B cell (primary cell): ENCODE measurements at regions not wholly inside any gene's neighbourhood (a gene's known extent, or its start where the extent isn't known, plus 50 kb on each side); places are given as distances from the start of the nearest gene placed in this dataset.

Experiments
- ATAC-seq: fragments of 200-7000 bp; cut with Tn5 transposase; one replicate; pipeline ENCODE4 v1.10.0; 2021; ENCODE audit warnings: low read depth, mild to moderate bottlenecking, moderate number of reproducible peaks, moderate library complexity
- CTCF ChIA-PET: fragments of 350-600 bp; sonication (Branson Sonifier 250); formaldehyde crosslinking; loops from one replicate; lab custom pipeline; 2021; ENCODE audit warnings: antibody characterized with exemption, inconsistent platforms; lab: Charles Lee
- POLR2A ChIA-PET: fragments of 350-600 bp; sonication (Branson Sonifier 250); formaldehyde crosslinking; loops from one replicate; lab custom pipeline; 2021; ENCODE audit warnings: antibody characterized with exemption; lab: Charles Lee
- DNase-seq: peaks from one replicate; pipeline ENCODE4 v3.0.0; 2013
- H2AFZ ChIP-seq: 2 replicates; pipeline ENCODE4 v1.6.1; 2012; ENCODE audit warnings: mild to moderate bottlenecking, low read depth, low read length; ENCODE audit not compliant: insufficient read depth, poor library complexity, severe bottlenecking
- H3K27ac ChIP-seq, 2 donors: 1 replicate in 1 of 2; 2 replicates in 1 of 2; pipeline ENCODE4 v1.5.1; 2012 to 2013; ENCODE audit warnings: low read length in 2 of 2, mild to moderate bottlenecking in 2 of 2, moderate library complexity in 1 of 2
- H3K27me3 ChIP-seq, 4 experiments: fragments of 200-600 bp in 1 of 4; sonication (generic) in 1 of 4; replicated peaks in 1 of 4; 1 replicate in 2 of 4; 2 replicates in 2 of 4; pipeline versions ENCODE4 v1.6.1 to v1.7.0; 2013 to 2016; ENCODE audit warnings: low read length in 3 of 4, mild to moderate bottlenecking in 2 of 4, mixed read lengths in 1 of 4, moderate library complexity in 1 of 4; ENCODE audit not compliant: insufficient read depth in 4 of 4, control insufficient read depth in 3 of 4; ENCODE audit errors: control extremely low read depth in 1 of 4
- H3K36me3 ChIP-seq, 2 experiments: replicated peaks in 1 of 2; 1 replicate in 1 of 2; 2 replicates in 1 of 2; pipeline versions ENCODE4 v1.6.1 to v1.7.1; 2013; ENCODE audit warnings: low read length in 1 of 2; ENCODE audit not compliant: insufficient read depth in 2 of 2, control insufficient read depth in 1 of 2; ENCODE audit errors: control extremely low read depth in 1 of 2, extremely low read depth in 1 of 2
- H3K4me1 ChIP-seq, 2 donors: fragments of 200-600 bp in 1 of 2; sonication (generic) in 1 of 2; 1 replicate in 1 of 2; 2 replicates in 1 of 2; pipeline versions ENCODE4 v1.5.1 to v1.6.1; 2013 to 2017; ENCODE audit warnings: low read length in 2 of 2; ENCODE audit not compliant: control insufficient read depth in 2 of 2, insufficient read depth in 2 of 2
- H3K4me2 ChIP-seq: replicated peaks from 2 replicates; pipeline ENCODE3; 2012; ENCODE audit warnings: mild to moderate bottlenecking, low read depth, low read length; ENCODE audit not compliant: poor library complexity, severe bottlenecking
- H3K4me3 ChIP-seq, 5 experiments: fragments of 200-600 bp in 1 of 5; sonication (generic) in 1 of 5; 1 replicate in 3 of 5; 2 replicates in 2 of 5; pipeline versions ENCODE4 v1.5.1 to v1.7.0; 2011 to 2016; ENCODE audit warnings: low read length in 4 of 5, mild to moderate bottlenecking in 4 of 5, low read depth in 2 of 5, control low read depth in 1 of 5, moderate library complexity in 1 of 5; ENCODE audit not compliant: insufficient read depth in 1 of 5; ENCODE audit errors: control extremely low read depth in 1 of 5, extremely low read depth in 1 of 5
- H3K79me2 ChIP-seq: fragments of 200-600 bp; sonication (generic); one replicate; pipeline ENCODE4 v1.6.0; 2016; ENCODE audit warnings: low read length; ENCODE audit not compliant: control insufficient read depth, insufficient read depth
- H3K9ac ChIP-seq: fragments of 200-600 bp; sonication (generic); 2 replicates; pipeline ENCODE4 v1.6.1; 2017; ENCODE audit warnings: mild to moderate bottlenecking, low read length, moderate library complexity
- H3K9me3 ChIP-seq, 3 donors: one replicate each; pipeline versions ENCODE4 v1.6.1 to v1.7.1; 2013; ENCODE audit warnings: low read length in 2 of 3; ENCODE audit not compliant: control insufficient read depth in 2 of 3, insufficient read depth in 1 of 3; ENCODE audit errors: control extremely low read depth in 1 of 3
- H4K20me1 ChIP-seq: 2 replicates; pipeline ENCODE4 v1.6.0; 2012; ENCODE audit warnings: mild to moderate bottlenecking, low read length; ENCODE audit not compliant: insufficient read depth, control insufficient read depth, poor library complexity, severe bottlenecking
- H3K27ac Mint-ChIP-seq: one replicate; pipeline ENCODE4 v1.8.0; 2021; ENCODE audit warnings: mixed read lengths
- H3K27me3 Mint-ChIP-seq: one replicate; pipeline ENCODE4 v1.8.0; 2021; ENCODE audit warnings: mixed read lengths
- H3K4me1 Mint-ChIP-seq: one replicate; pipeline ENCODE4 v1.8.0; 2021; ENCODE audit warnings: mixed read lengths
- H3K4me3 Mint-ChIP-seq: one replicate; pipeline ENCODE4 v1.8.0; 2021; ENCODE audit warnings: mixed read lengths
- H3K9me3 Mint-ChIP-seq: one replicate; pipeline ENCODE4 v1.8.0; 2022; ENCODE audit warnings: mixed read lengths; ENCODE audit not compliant: insufficient read depth
- CTCF ChIP-seq: fragments of 200-600 bp; IDR thresholded peaks from one replicate; pipeline ENCODE4 v1.8.0; 2022; ENCODE audit warnings: antibody characterized with exemption, mild to moderate bottlenecking
- EZH2 ChIP-seq: IDR thresholded peaks from 2 replicates; pipeline ENCODE4 v1.6.1; 2012; ENCODE audit warnings: borderline replicate concordance, low read depth, mild to moderate bottlenecking, moderate library complexity, low read length; ENCODE audit not compliant: insufficient read depth, poor library complexity, severe bottlenecking
- WGBS: methylation state at CpG from one replicate; pipeline ENCODE4 v1.1.5; 2013; ENCODE audit warnings: missing lambda C conversion rate; ENCODE audit not compliant: insufficient coverage; 5-methylcytosine and 5-hydroxymethylcytosine counted together
- intact Hi-C: fragments of 100-400 bp; cut with micrococcal nuclease; formaldehyde crosslinking; loops from one replicate; pipeline ENCODE4 v1.10.0; 2022

DNA sequence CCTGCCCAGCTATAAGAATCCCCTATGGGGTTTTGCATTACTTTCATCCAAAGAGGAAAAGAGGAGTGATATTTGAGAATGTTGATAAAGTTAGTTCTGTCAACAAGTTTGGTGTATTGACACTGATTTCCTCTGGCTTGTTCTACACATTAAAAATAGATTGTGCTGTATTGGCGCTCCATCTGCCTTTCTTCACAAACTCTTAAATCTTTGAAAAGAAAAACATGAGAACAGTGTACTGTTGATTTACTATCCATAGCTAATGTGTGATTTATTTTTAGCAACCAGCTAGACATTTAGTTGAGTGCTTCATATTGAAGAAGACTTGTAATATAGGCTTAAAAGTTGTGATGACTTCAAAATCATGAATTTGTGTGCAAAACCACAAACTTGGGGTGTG, 261.2 kb upstream of the ANKRD50 start:
- Histone ChIP-seq H3K4me1 (no peaks in the 10 kb centered on the region), H2AFZ (no peak overlapping the region), H3K9ac (no peak overlapping the region), H3K4me2 (no peak overlapping the region), H3K9me3 (peaks cover 0 to 3% (median 0%) of the 10 kb centered on the region in 3 donors), H3K27me3 (no peaks in the 10 kb centered on the region), H4K20me1 (no peaks in the 10 kb centered on the region), H3K4me3 (no peak overlapping the region), H3K36me3 (no peaks in the 10 kb centered on the region), H3K27ac (no peak overlapping the region), H3K79me2 (no peaks in the 10 kb centered on the region)
- ChIA-PET CTCF (no interaction called here), POLR2A (no interaction called here)
- ATAC-seq = no peak
- Mint-ChIP-seq H3K27me3 (no peaks in the 10 kb centered on the region), H3K4me1 (no peaks in the 10 kb centered on the region), H3K4me3 (no peak overlapping the region), H3K27ac (no peak overlapping the region), H3K9me3 (peaks cover 4% of the 10 kb centered on the region)
- DNase-seq = no peak
- intact Hi-C loops = no loop called here
- TF ChIP-seq CTCF (no peak), EZH2 (no peak)
- no CpG with 5 or more reads among the region's 1 CpG for WGBS

- Histone ChIP-seq H3K4me1 (no peaks in the 10 kb centered on the region), H3K36me3 (no peaks in the 10 kb centered on the region), H4K20me1 (no peaks in the 10 kb centered on the region), H3K79me2 (no peaks in the 10 kb centered on the region), H3K4me2 (no peak overlapping the region), H3K9ac (no peak overlapping the region), H3K27ac (no peak overlapping the region), H3K27me3 (no peaks in the 10 kb centered on the region), H3K4me3 (no peak overlapping the region), H2AFZ (no peak overlapping the region), H3K9me3 (no peaks in the 10 kb centered on the region)
- CTCF ChIA-PET = no interaction called here
- WGBS = no CpG with 5 or more reads among the region's 2 CpGs
- DNase-seq (no peak), ATAC-seq (no peak)
- Mint-ChIP-seq H3K4me1 (no peaks in the 10 kb centered on the region), H3K27me3 (no peaks in the 10 kb centered on the region), H3K9me3 (peaks cover 4% of the 10 kb centered on the region), H3K27ac (no peak overlapping the region), H3K4me3 (no peak overlapping the region)
- TF ChIP-seq CTCF = no peak
- TF ChIP-seq EZH2 = no peak
- intact Hi-C loops = no loop called here
- POLR2A ChIA-PET = no interaction called here
Observed at GRCh38 chr4:124970011-124970410, 257.5 kb upstream of the ANKRD50 start.
